Gastroesophageal sphincter (tissue), 4 donors: ENCODE measurements at regions not wholly inside any gene's neighbourhood (a gene's known extent, or its start where the extent isn't known, plus 50 kb on each side); places are given as distances from the start of the nearest gene placed in this dataset.

Experiments used
- ATAC-seq: fragments of 150-250 bp; one replicate; pipeline ENCODE4 v1.9.1; 2016; ENCODE audit warnings: mild to moderate bottlenecking, moderate library complexity
- H3K27ac ChIP-seq, 4 donors: fragments of 200-600 bp; sonication (generic) in 3 of 4; 1 replicate in 3 of 4; 2 replicates in 1 of 4; pipeline ENCODE4 v1.5.1; 2016 to 2019
- H3K27me3 ChIP-seq: fragments of 200-600 bp; sonication (generic); one replicate; pipeline ENCODE4 v1.5.1; 2019
- H3K36me3 ChIP-seq, 2 donors: fragments of 200-600 bp; sonication (generic); one replicate each; pipeline ENCODE4 v1.5.1; 2019; ENCODE audit warnings: control low read depth in 1 of 2
- H3K4me1 ChIP-seq, 3 donors: fragments of 200-600 bp; sonication (generic); 1 replicate in 2 of 3; 2 replicates in 1 of 3; pipeline ENCODE4 v1.5.1; 2016 to 2019; ENCODE audit warnings: control low read depth in 2 of 3
- H3K4me3 ChIP-seq, 2 donors: fragments of 200-600 bp; sonication (generic); one replicate each; pipeline ENCODE4 v1.5.1; 2019; ENCODE audit warnings: mild to moderate bottlenecking in 1 of 2, moderate library complexity in 1 of 2
- H3K9me3 ChIP-seq, 3 donors: fragments of 200-600 bp; sonication (generic); one replicate each; pipeline ENCODE4 v1.5.1; 2017 to 2019; ENCODE audit warnings: control low read depth in 2 of 3
- CTCF ChIP-seq, 4 experiments: fragments of 200-600 bp in 2 of 4; fragments of 450-650 bp in 2 of 4; sonication (generic) in 1 of 4; IDR thresholded peaks; one replicate each; pipeline ENCODE4 v1.5.1; 2017 to 2019; ENCODE audit warnings: antibody characterized with exemption in 4 of 4, mild to moderate bottlenecking in 2 of 4, moderate library complexity in 2 of 4
- EP300 ChIP-seq: sonication (generic); formaldehyde crosslinking; IDR thresholded peaks from one replicate; pipeline ENCODE4 v1.6.1; 2017; ENCODE audit warnings: antibody characterized with exemption, mild to moderate bottlenecking
- POLR2A ChIP-seq, 2 donors: fragments of 450-650 bp; IDR thresholded peaks; one replicate each; pipeline ENCODE4 v1.6.1; 2017; ENCODE audit warnings: antibody characterized with exemption in 2 of 2, mild to moderate bottlenecking in 2 of 2, moderate library complexity in 1 of 2
- POLR2AphosphoS5 ChIP-seq: sonication (generic); formaldehyde crosslinking; IDR thresholded peaks from one replicate; pipeline ENCODE4 v1.6.1; 2017; ENCODE audit warnings: antibody characterized with exemption
- WGBS, 2 donors: methylation state at CpG; one replicate each; pipeline ENCODE4 v1.1.5; 2018; ENCODE audit warnings: low coverage in 1 of 2; 5-methylcytosine and 5-hydroxymethylcytosine counted together

- Histone ChIP-seq H3K9me3 (no peaks in the 10 kb centered on the region), H3K36me3 (no peaks in the 10 kb centered on the region), H3K27me3 (no peaks in the 10 kb centered on the region), H3K27ac (no peak overlapping the region), H3K4me3 (no peak overlapping the region), H3K4me1 (peaks cover 9 to 44% (median 11%) of the 10 kb centered on the region in 3 donors)
- no peak for TF ChIP-seq POLR2AphosphoS5
- no peak for TF ChIP-seq EP300
- no peak for TF ChIP-seq POLR2A (IDR thresholded peaks at IDR 0.05)
- TF ChIP-seq CTCF (IDR thresholded peaks at IDR 0.05), result no peak
- 64 to 75% methylated on average over 2 of the region's 2 CpGs for WGBS, 2 donors
- ATAC-seq, result no peak
Observed at GRCh38 chr12:18905134-18905533, 167.2 kb downstream of the CAPZA3 start.

GRCh38 chr12:18906395-18906794, 168.5 kb downstream of the CAPZA3 start:
- no peaks in the 10 kb centered on the region for H3K9me3 ChIP-seq
- ATAC-seq, result no peak
- WGBS, 2 donors, result 67 to 100% methylated on average over 1 of the region's 1 CpG
- H3K4me3 ChIP-seq, result no peak overlapping the region
- H3K4me1 ChIP-seq, result peaks cover 9 to 44% (median 11%) of the 10 kb centered on the region in 3 donors
- TF ChIP-seq EP300 (no peak), POLR2AphosphoS5 (no peak), CTCF (IDR thresholded peaks at IDR 0.05) (no peak), POLR2A (IDR thresholded peaks at IDR 0.05) (no peak)
- no peaks in the 10 kb centered on the region for H3K36me3 ChIP-seq
- peak overlapping the region; percentile 81 to 84 (median 83) for H3K27ac ChIP-seq
- H3K27me3 ChIP-seq, result no peaks in the 10 kb centered on the region

- Histone ChIP-seq H3K27me3 (no peaks in the 10 kb centered on the region), H3K4me1 (peaks cover 9 to 44% (median 11%) of the 10 kb centered on the region in 3 donors), H3K9me3 (no peaks in the 10 kb centered on the region), H3K4me3 (peak overlapping the region in 1 of 2 donors; percentile 13), H3K27ac (peak overlapping the region; percentile 81 to 84 (median 83)), H3K36me3 (no peaks in the 10 kb centered on the region)
- TF ChIP-seq POLR2A (IDR thresholded peaks at IDR 0.05) (no peak), CTCF (IDR thresholded peaks at IDR 0.05) (no peak), POLR2AphosphoS5 (no peak), EP300 (no peak)
- peak; percentile 42 for ATAC-seq
- 24 to 41% methylated on average over 5 of the region's 5 CpGs for WGBS, 2 donors
Observed at GRCh38 chr12:18907127-18907526, 169.2 kb downstream of the CAPZA3 start.

DNA sequence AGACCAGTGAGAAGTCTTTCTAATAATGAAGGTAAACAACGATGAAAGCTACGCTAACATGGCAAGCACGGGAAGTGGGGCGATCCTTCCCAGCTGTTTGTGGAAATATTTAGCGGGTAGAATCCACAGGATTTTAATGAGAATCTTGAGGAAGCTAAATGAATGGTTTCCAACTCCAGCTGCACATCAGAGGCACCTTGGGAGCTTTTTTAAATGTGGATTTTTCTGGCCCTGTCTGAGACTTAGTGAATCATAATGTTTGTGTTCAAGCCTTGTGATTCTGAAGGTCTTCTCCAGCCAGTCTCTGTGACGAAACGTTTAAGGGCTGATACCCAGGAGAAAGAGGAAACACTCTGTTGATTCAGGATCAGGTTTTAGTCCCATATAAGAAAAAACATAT, 169.8 kb downstream of the CAPZA3 start:
- Histone ChIP-seq H3K36me3 (no peaks in the 10 kb centered on the region), H3K27ac (peak overlapping the region; percentile 81 to 84 (median 83)), H3K4me3 (peak overlapping the region in 1 of 2 donors; percentile 13), H3K27me3 (no peaks in the 10 kb centered on the region), H3K4me1 (peaks cover 9 to 44% (median 11%) of the 10 kb centered on the region in 3 donors), H3K9me3 (no peaks in the 10 kb centered on the region)
- TF ChIP-seq CTCF (IDR thresholded peaks at IDR 0.05), result no peak
- TF ChIP-seq POLR2A (IDR thresholded peaks at IDR 0.05), result no peak
- TF ChIP-seq POLR2AphosphoS5, result no peak
- TF ChIP-seq EP300, result no peak
- ATAC-seq, result peak; percentile 84
- 36 to 56% methylated on average over 7 of the region's 7 CpGs for WGBS, 2 donors

GRCh38 chr12:18908191-18908590, 170.3 kb downstream of the CAPZA3 start:
- peak; percentile 55 for ATAC-seq
- Histone ChIP-seq H3K27ac (peak overlapping the region; percentile 81 to 84 (median 83)), H3K36me3 (no peaks in the 10 kb centered on the region), H3K9me3 (no peaks in the 10 kb centered on the region), H3K27me3 (no peaks in the 10 kb centered on the region), H3K4me3 (no peak overlapping the region), H3K4me1 (peaks cover 9 to 44% (median 11%) of the 10 kb centered on the region in 3 donors)
- WGBS, 2 donors, result 24 to 42% methylated on average over 4 of the region's 4 CpGs
- TF ChIP-seq POLR2AphosphoS5 (no peak), POLR2A (IDR thresholded peaks at IDR 0.05) (no peak), EP300 (no peak), CTCF (IDR thresholded peaks at IDR 0.05) (no peak)
